ENCODE measurements at regions not wholly inside any gene's neighbourhood (a gene's known extent, or its start where the extent isn't known, plus 50 kb on each side); places are given as distances from the start of the nearest gene placed in this dataset.

GRCh38 chr2:16285813-16286510, 345.6 kb downstream of the MYCN start:
- H3K4me3 ChIP-seq (ENCODE audit: low read length): no peak overlapping the region
- no peak for DNase-seq (ENCODE audit: low read depth)
- TF ChIP-seq CTCF (IDR thresholded peaks at IDR 0.05; ENCODE audit: insufficient read depth, low read depth, low read length, missing control alignments): no peak

GRCh38 chr2:16284941-16285625, 344.7 kb downstream of the MYCN start:
- no peak for DNase-seq (ENCODE audit: low read depth)
- H3K4me3 ChIP-seq (ENCODE audit: low read length): no peak overlapping the region
- no peak for TF ChIP-seq CTCF (IDR thresholded peaks at IDR 0.05; ENCODE audit: insufficient read depth, low read depth, low read length, missing control alignments)

- no peak for DNase-seq (ENCODE audit: low read depth)
- H3K4me3 ChIP-seq (ENCODE audit: low read length): no peak overlapping the region
- TF ChIP-seq CTCF (IDR thresholded peaks at IDR 0.05; ENCODE audit: insufficient read depth, low read depth, low read length, missing control alignments): no peak
These were observed 342.9 kb downstream of the MYCN start for GRCh38 chr2:16283071-16283850.

- DNase-seq (ENCODE audit: low read depth): no peak
- no peak overlapping the region for H3K4me3 ChIP-seq (ENCODE audit: low read length)
- no peak for TF ChIP-seq CTCF (IDR thresholded peaks at IDR 0.05; ENCODE audit: insufficient read depth, low read depth, low read length, missing control alignments)
These were observed 342.2 kb downstream of the MYCN start for GRCh38 chr2:16282511-16282910.

GRCh38 chr2:16281451-16282335, 341.3 kb downstream of the MYCN start:
- peak; percentile 29 for TF ChIP-seq CTCF (IDR thresholded peaks at IDR 0.05; ENCODE audit: insufficient read depth, low read depth, low read length, missing control alignments)
- H3K4me3 ChIP-seq (ENCODE audit: low read length): no peak overlapping the region
- DNase-seq (ENCODE audit: low read depth): peak; percentile 3

- H3K4me3 ChIP-seq (ENCODE audit: low read length): no peak overlapping the region
- no peak for DNase-seq (ENCODE audit: low read depth)
These were observed 339.7 kb downstream of the MYCN start for GRCh38 chr2:16280081-16280480.

More at GRCh38 chr2:16280081-16280480, 339.7 kb downstream of the MYCN start:
- TF ChIP-seq CTCF (IDR thresholded peaks at IDR 0.05; ENCODE audit: insufficient read depth, low read depth, low read length, missing control alignments): no peak

Data from epithelial cell of esophagus (primary cell).